HepG2 (cell line): ENCODE measurements at regions not wholly inside any gene's neighbourhood (a gene's known extent, or its start where the extent isn't known, plus 50 kb on each side); places are given as distances from the start of the nearest gene placed in this dataset.

Experiments
- GABPA ChIP-seq, 2 experiments: IDR thresholded peaks; 2 replicates each; pipeline ENCODE4 v1.6.1; 2011 to 2016; ENCODE audit warnings: low read depth in 2 of 2, low read length in 1 of 2, missing biosample characterization in 1 of 2, missing genetic modification characterization in 1 of 2
- HIVEP1 ChIP-seq: sonication (generic); formaldehyde crosslinking; IDR thresholded peaks from 2 replicates; pipeline ENCODE4 v1.4.0; 2020; ENCODE audit warnings: mild to moderate bottlenecking, missing genetic modification reagents
- HOXA9 ChIP-seq: sonication (generic); formaldehyde crosslinking; IDR thresholded peaks from 2 replicates; pipeline ENCODE4 v1.8.1; 2022; ENCODE audit warnings: missing genetic modification reagents, mild to moderate bottlenecking, moderate library complexity, borderline replicate concordance
- NFYB ChIP-seq: sonication (generic); formaldehyde crosslinking; IDR thresholded peaks from 2 replicates; pipeline ENCODE4 v1.4.0; 2020; ENCODE audit warnings: missing genetic modification reagents
- YEATS4 ChIP-seq: sonication (generic); formaldehyde crosslinking; IDR thresholded peaks from 2 replicates; pipeline ENCODE4 v1.4.0; 2020; ENCODE audit warnings: missing genetic modification reagents, borderline replicate concordance
- ZNF274 ChIP-seq: sonication (generic); formaldehyde crosslinking; IDR thresholded peaks from 2 replicates; pipeline ENCODE4 v1.5.1; 2020; ENCODE audit warnings: mild to moderate bottlenecking, missing genetic modification reagents
- ZNF326 ChIP-seq: sonication (generic); formaldehyde crosslinking; IDR thresholded peaks from 2 replicates; pipeline ENCODE4 v1.4.0; 2020; ENCODE audit warnings: missing genetic modification reagents, borderline replicate concordance
- ZNF367 ChIP-seq: sonication (generic); formaldehyde crosslinking; IDR thresholded peaks from 2 replicates; pipeline ENCODE4 v1.4.0; 2020; ENCODE audit warnings: missing genetic modification reagents, borderline replicate concordance
- ZNF382 ChIP-seq: sonication (generic); formaldehyde crosslinking; IDR thresholded peaks from 2 replicates; pipeline ENCODE4 v1.5.0; 2020; ENCODE audit warnings: missing genetic modification reagents, mild to moderate bottlenecking, borderline replicate concordance
- ZNF572 ChIP-seq: sonication (generic); formaldehyde crosslinking; IDR thresholded peaks from 2 replicates; pipeline ENCODE4 v1.5.1; 2020; ENCODE audit warnings: mild to moderate bottlenecking, missing genetic modification reagents
- ZNF605 ChIP-seq: sonication (generic); formaldehyde crosslinking; IDR thresholded peaks from 2 replicates; pipeline ENCODE4 v1.8.0; 2022; ENCODE audit warnings: mild to moderate bottlenecking, missing genetic modification reagents
- ZNF761 ChIP-seq: sonication (generic); formaldehyde crosslinking; conservative IDR thresholded peaks from 2 replicates; pipeline ENCODE4 v1.4.0; 2020; ENCODE audit warnings: mild to moderate bottlenecking, missing genetic modification reagents
- ZNF780A ChIP-seq: sonication (generic); formaldehyde crosslinking; IDR thresholded peaks from 2 replicates; pipeline ENCODE4 v1.8.0; 2022; ENCODE audit warnings: mild to moderate bottlenecking, missing genetic modification reagents, moderate library complexity
- ZSCAN21 ChIP-seq: sonication (generic); formaldehyde crosslinking; IDR thresholded peaks from 2 replicates; pipeline ENCODE4 v1.8.0; 2022; ENCODE audit warnings: mild to moderate bottlenecking, missing genetic modification reagents, moderate library complexity, borderline replicate concordance
- TF ChIP-seq, protein P1 (sequence below): sonication (generic); formaldehyde crosslinking; IDR thresholded peaks from 2 replicates; pipeline ENCODE4 v1.8.1; 2023; ENCODE audit warnings: mild to moderate bottlenecking, inconsistent platforms, moderate library complexity, missing genetic modification reagents, borderline replicate concordance
- TF ChIP-seq, protein P2 (sequence below): sonication (generic); formaldehyde crosslinking; IDR thresholded peaks from 2 replicates; pipeline ENCODE4 v1.4.0; 2020; ENCODE audit warnings: missing genetic modification reagents
- TF ChIP-seq, protein P3 (sequence below): sonication (generic); IDR thresholded peaks from 2 replicates; pipeline ENCODE4 v1.6.1; 2016; ENCODE audit warnings: low read depth, borderline replicate concordance
- TF ChIP-seq, protein P4 (sequence below): sonication (generic); formaldehyde crosslinking; IDR thresholded peaks from 2 replicates; pipeline ENCODE4 v1.5.1; 2020; ENCODE audit warnings: mild to moderate bottlenecking, missing genetic modification reagents, borderline replicate concordance
- TF ChIP-seq, protein P5 (sequence below): sonication (generic); formaldehyde crosslinking; IDR thresholded peaks from 2 replicates; pipeline ENCODE4 v1.8.0; 2022; ENCODE audit warnings: mild to moderate bottlenecking, missing genetic modification reagents, moderate library complexity
- TF ChIP-seq, protein P6 (sequence below): sonication (generic); formaldehyde crosslinking; IDR thresholded peaks from 2 replicates; pipeline ENCODE4 v1.8.1; 2023; ENCODE audit warnings: mild to moderate bottlenecking, missing genetic modification reagents

DNA sequence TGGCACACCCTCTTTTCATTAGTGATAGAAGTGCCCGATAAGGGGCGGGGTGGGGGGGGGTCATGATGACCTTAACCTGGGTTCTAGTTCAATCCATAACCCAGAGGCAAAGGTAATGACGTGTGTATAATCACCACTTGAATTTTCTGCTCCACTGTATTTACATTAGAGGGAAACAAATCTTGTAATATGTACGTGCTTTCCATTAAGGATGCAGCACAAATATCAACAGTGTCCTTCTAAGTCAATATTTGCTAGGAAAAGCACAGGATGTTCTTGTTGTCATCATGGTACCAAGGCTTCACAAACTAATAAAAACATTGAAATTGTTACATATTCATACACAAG, 121.2 kb upstream of the SLC38A2 start (continued):
- no peak for TF ChIP-seq ZNF761 (CRISPR knock-in tag)
- TF ChIP-seq ZNF274 (CRISPR knock-in tag): no peak
- no peak for TF ChIP-seq YEATS4 (CRISPR knock-in tag)
- TF ChIP-seq, protein P1, sequence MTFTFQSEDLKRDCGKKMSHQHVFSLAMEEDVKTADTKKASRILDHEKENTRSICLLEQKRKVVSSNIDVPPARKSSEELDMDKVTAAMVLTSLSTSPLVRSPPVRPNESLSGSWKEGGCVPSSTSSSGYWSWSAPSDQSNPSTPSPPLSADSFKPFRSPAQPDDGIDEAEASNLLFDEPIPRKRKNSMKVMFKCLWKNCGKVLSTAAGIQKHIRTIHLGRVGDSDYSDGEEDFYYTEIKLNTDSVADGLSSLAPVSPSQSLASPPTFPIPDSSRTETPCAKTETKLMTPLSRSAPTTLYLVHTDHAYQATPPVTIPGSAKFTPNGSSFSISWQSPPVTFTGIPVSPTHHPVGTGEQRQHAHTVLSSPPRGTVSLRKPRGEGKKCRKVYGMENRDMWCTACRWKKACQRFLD (CRISPR knock-in tag): no peak
- TF ChIP-seq, protein P2, sequence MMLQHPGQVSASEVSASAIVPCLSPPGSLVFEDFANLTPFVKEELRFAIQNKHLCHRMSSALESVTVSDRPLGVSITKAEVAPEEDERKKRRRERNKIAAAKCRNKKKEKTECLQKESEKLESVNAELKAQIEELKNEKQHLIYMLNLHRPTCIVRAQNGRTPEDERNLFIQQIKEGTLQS: peak; percentile 30; the same call in 1 of the 2 replicates
- no peak for TF ChIP-seq HOXA9 (CRISPR knock-in tag)
- no peak for TF ChIP-seq ZNF780A
- TF ChIP-seq NFYB (CRISPR knock-in tag): no peak
- TF ChIP-seq ZNF605 (CRISPR knock-in tag): no peak
- no peak for TF ChIP-seq ZNF382 (CRISPR knock-in tag)
- TF ChIP-seq, protein P3, sequence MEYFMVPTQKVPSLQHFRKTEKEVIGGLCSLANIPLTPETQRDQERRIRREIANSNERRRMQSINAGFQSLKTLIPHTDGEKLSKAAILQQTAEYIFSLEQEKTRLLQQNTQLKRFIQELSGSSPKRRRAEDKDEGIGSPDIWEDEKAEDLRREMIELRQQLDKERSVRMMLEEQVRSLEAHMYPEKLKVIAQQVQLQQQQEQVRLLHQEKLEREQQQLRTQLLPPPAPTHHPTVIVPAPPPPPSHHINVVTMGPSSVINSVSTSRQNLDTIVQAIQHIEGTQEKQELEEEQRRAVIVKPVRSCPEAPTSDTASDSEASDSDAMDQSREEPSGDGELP: no peak
- no peak for TF ChIP-seq HIVEP1 (CRISPR knock-in tag)
- TF ChIP-seq ZSCAN21: no peak
- TF ChIP-seq ZNF572: no peak
- no peak for TF ChIP-seq GABPA (IDR thresholded peaks at IDR 0.05; ENCODE audit: low read depth, low read length)
- peak; percentile 54; the same call in 1 of the 2 replicates for TF ChIP-seq GABPA (CRISPR knock-in tag; IDR thresholded peaks at IDR 0.05; ENCODE audit: low read depth)
- TF ChIP-seq, protein P4, sequence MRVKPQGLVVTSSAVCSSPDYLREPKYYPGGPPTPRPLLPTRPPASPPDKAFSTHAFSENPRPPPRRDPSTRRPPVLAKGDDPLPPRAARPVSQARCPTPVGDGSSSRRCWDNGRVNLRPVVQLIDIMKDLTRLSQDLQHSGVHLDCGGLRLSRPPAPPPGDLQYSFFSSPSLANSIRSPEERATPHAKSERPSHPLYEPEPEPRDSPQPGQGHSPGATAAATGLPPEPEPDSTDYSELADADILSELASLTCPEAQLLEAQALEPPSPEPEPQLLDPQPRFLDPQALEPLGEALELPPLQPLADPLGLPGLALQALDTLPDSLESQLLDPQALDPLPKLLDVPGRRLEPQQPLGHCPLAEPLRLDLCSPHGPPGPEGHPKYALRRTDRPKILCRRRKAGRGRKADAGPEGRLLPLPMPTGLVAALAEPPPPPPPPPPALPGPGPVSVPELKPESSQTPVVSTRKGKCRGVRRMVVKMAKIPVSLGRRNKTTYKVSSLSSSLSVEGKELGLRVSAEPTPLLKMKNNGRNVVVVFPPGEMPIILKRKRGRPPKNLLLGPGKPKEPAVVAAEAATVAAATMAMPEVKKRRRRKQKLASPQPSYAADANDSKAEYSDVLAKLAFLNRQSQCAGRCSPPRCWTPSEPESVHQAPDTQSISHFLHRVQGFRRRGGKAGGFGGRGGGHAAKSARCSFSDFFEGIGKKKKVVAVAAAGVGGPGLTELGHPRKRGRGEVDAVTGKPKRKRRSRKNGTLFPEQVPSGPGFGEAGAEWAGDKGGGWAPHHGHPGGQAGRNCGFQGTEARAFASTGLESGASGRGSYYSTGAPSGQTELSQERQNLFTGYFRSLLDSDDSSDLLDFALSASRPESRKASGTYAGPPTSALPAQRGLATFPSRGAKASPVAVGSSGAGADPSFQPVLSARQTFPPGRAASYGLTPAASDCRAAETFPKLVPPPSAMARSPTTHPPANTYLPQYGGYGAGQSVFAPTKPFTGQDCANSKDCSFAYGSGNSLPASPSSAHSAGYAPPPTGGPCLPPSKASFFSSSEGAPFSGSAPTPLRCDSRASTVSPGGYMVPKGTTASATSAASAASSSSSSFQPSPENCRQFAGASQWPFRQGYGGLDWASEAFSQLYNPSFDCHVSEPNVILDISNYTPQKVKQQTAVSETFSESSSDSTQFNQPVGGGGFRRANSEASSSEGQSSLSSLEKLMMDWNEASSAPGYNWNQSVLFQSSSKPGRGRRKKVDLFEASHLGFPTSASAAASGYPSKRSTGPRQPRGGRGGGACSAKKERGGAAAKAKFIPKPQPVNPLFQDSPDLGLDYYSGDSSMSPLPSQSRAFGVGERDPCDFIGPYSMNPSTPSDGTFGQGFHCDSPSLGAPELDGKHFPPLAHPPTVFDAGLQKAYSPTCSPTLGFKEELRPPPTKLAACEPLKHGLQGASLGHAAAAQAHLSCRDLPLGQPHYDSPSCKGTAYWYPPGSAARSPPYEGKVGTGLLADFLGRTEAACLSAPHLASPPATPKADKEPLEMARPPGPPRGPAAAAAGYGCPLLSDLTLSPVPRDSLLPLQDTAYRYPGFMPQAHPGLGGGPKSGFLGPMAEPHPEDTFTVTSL (CRISPR knock-in tag): peak; percentile 85; the same call in 1 of the 2 replicates
- TF ChIP-seq ZNF367 (CRISPR knock-in tag): no peak
- TF ChIP-seq, protein P5, sequence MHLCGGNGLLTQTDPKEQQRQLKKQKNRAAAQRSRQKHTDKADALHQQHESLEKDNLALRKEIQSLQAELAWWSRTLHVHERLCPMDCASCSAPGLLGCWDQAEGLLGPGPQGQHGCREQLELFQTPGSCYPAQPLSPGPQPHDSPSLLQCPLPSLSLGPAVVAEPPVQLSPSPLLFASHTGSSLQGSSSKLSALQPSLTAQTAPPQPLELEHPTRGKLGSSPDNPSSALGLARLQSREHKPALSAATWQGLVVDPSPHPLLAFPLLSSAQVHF (CRISPR knock-in tag): no peak
- no peak for TF ChIP-seq ZNF326 (CRISPR knock-in tag)
- TF ChIP-seq, protein P6, sequence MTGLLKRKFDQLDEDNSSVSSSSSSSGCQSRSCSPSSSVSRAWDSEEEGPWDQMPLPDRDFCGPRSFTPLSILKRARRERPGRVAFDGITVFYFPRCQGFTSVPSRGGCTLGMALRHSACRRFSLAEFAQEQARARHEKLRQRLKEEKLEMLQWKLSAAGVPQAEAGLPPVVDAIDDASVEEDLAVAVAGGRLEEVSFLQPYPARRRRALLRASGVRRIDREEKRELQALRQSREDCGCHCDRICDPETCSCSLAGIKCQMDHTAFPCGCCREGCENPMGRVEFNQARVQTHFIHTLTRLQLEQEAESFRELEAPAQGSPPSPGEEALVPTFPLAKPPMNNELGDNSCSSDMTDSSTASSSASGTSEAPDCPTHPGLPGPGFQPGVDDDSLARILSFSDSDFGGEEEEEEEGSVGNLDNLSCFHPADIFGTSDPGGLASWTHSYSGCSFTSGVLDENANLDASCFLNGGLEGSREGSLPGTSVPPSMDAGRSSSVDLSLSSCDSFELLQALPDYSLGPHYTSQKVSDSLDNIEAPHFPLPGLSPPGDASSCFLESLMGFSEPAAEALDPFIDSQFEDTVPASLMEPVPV (CRISPR knock-in tag): no peak
